Prostate gland (tissue), 2 donors: ENCODE measurements at regions not wholly inside any gene's neighbourhood (a gene's known extent, or its start where the extent isn't known, plus 50 kb on each side); places are given as distances from the start of the nearest gene placed in this dataset.

Experiments
- DNase-seq: peaks from one replicate; pipeline ENCODE4 v3.0.0-alpha.2; 2019; ENCODE audit warnings: low spot score
- H3K27ac ChIP-seq, 2 donors: fragments of 200-600 bp; sonication (generic); 2 replicates each; pipeline ENCODE4 v1.5.1; 2017 to 2019
- H3K27me3 ChIP-seq: fragments of 200-600 bp; sonication (generic); replicated peaks from 2 replicates; pipeline ENCODE4 v1.5.1; 2019; ENCODE audit not compliant: insufficient read depth
- H3K36me3 ChIP-seq, 2 donors: fragments of 200-600 bp; sonication (generic); 1 replicate in 1 of 2; 2 replicates in 1 of 2; pipeline versions ENCODE4 v1.5.1 to v1.8.1; 2017 to 2019
- H3K4me1 ChIP-seq: fragments of 200-600 bp; sonication (generic); replicated peaks from 2 replicates; pipeline ENCODE4 v1.5.1; 2019
- H3K4me3 ChIP-seq, 2 donors: fragments of 200-600 bp; sonication (generic); 2 replicates each; pipeline ENCODE4 v1.5.1; 2017 to 2019
- H3K9me3 ChIP-seq: fragments of 200-600 bp; sonication (generic); 2 replicates; pipeline ENCODE4 v1.5.1; 2017
- POLR2A ChIP-seq: fragments of 450-650 bp; IDR thresholded peaks from one replicate; pipeline ENCODE4 v1.6.1; 2016; ENCODE audit warnings: antibody characterized with exemption, mild to moderate bottlenecking
- POLR2AphosphoS5 ChIP-seq: sonication (generic); formaldehyde crosslinking; IDR thresholded peaks from one replicate; pipeline ENCODE4 v1.6.1; 2017; ENCODE audit warnings: antibody characterized with exemption
- WGBS: methylation state at CpG from one replicate; pipeline ENCODE4 v1.1.5; 2018; 5-methylcytosine and 5-hydroxymethylcytosine counted together
- intact Hi-C: fragments of 100-400 bp; cut with DNase I; formaldehyde crosslinking; loops from one replicate; pipeline ENCODE4 v1.14.2; 2022
- TF ChIP-seq, protein P1 (sequence below), 4 experiments: fragments of 200-600 bp in 2 of 4; fragments of 450-650 bp in 2 of 4; sonication (generic) in 2 of 4; IDR thresholded peaks; 1 replicate in 3 of 4; 2 replicates in 1 of 4; pipeline ENCODE4 v1.5.1; 2016 to 2019; ENCODE audit warnings: antibody characterized with exemption in 4 of 4, mild to moderate bottlenecking in 2 of 4, moderate library complexity in 2 of 4

- H3K4me1 ChIP-seq = no peaks in the 10 kb centered on the region
- no peaks in the 10 kb centered on the region for H3K36me3 ChIP-seq
- no peak overlapping the region for H3K27ac ChIP-seq
- intact Hi-C loops = no loop called here
- no peaks in the 10 kb centered on the region for H3K27me3 ChIP-seq
- TF ChIP-seq, protein P1, sequence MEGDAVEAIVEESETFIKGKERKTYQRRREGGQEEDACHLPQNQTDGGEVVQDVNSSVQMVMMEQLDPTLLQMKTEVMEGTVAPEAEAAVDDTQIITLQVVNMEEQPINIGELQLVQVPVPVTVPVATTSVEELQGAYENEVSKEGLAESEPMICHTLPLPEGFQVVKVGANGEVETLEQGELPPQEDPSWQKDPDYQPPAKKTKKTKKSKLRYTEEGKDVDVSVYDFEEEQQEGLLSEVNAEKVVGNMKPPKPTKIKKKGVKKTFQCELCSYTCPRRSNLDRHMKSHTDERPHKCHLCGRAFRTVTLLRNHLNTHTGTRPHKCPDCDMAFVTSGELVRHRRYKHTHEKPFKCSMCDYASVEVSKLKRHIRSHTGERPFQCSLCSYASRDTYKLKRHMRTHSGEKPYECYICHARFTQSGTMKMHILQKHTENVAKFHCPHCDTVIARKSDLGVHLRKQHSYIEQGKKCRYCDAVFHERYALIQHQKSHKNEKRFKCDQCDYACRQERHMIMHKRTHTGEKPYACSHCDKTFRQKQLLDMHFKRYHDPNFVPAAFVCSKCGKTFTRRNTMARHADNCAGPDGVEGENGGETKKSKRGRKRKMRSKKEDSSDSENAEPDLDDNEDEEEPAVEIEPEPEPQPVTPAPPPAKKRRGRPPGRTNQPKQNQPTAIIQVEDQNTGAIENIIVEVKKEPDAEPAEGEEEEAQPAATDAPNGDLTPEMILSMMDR (IDR thresholded peaks at IDR 0.05) = no peak
- no peak for TF ChIP-seq POLR2A
- H3K9me3 ChIP-seq = no peaks in the 10 kb centered on the region
- H3K4me3 ChIP-seq = no peak overlapping the region
- DNase-seq = no peak
- WGBS = 79% methylated on average over 7 of the region's 7 CpGs
Measured at GRCh38 chr17:72387487-72387886, 266.7 kb downstream of the SOX9 start.

DNA sequence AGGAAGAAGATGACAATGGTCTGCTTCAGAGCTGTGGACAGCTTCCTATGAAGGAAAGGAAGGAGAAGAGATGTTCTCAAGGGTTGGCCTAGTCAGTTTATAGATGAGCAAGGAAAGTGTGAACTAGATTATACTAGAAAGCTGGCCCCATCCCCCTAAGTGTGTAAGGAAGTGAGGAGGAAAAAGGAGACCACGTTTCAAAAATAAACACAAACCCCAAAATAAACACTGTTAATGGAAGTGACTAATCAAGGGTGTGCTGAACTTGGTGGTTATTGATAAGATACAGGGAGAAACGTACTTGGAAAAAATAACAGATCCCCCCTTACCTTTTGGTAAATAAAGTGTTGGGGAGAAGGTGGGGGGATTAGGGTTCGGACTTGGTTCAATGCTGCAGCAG is 267.1 kb downstream of the SOX9 start:
- Histone ChIP-seq H3K4me3 (no peak overlapping the region), H3K4me1 (no peaks in the 10 kb centered on the region), H3K36me3 (no peaks in the 10 kb centered on the region), H3K27me3 (no peaks in the 10 kb centered on the region), H3K27ac (no peak overlapping the region), H3K9me3 (no peaks in the 10 kb centered on the region)
- no peak for DNase-seq
- WGBS = 55% methylated on average over 3 of the region's 3 CpGs
- TF ChIP-seq POLR2A = no peak
- no peak for TF ChIP-seq POLR2AphosphoS5
- TF ChIP-seq, protein P1 (IDR thresholded peaks at IDR 0.05) = no peak
- intact Hi-C loops = no loop called here

- no peaks in the 10 kb centered on the region for H3K27me3 ChIP-seq
- no peak for DNase-seq
- H3K4me3 ChIP-seq = no peak overlapping the region
- TF ChIP-seq POLR2A (no peak), POLR2AphosphoS5 (no peak)
- TF ChIP-seq, protein P1 (IDR thresholded peaks at IDR 0.05) = no peak
- 89% methylated on average over 10 of the region's 10 CpGs for WGBS
- H3K36me3 ChIP-seq = no peaks in the 10 kb centered on the region
- no peak overlapping the region for H3K27ac ChIP-seq
- intact Hi-C loops = no loop called here
- no peaks in the 10 kb centered on the region for H3K4me1 ChIP-seq
- no peaks in the 10 kb centered on the region for H3K9me3 ChIP-seq
Measured at GRCh38 chr17:72388765-72389473, 268.1 kb downstream of the SOX9 start.

GRCh38 chr17:72390675-72391508 is 270.1 kb downstream of the SOX9 start:
- DNase-seq = no peak
- H3K27ac ChIP-seq = no peak overlapping the region
- H3K9me3 ChIP-seq = no peaks in the 10 kb centered on the region
- 52% methylated on average over 3 of the region's 3 CpGs for WGBS
- H3K27me3 ChIP-seq = no peaks in the 10 kb centered on the region
- H3K4me3 ChIP-seq = no peak overlapping the region
- H3K4me1 ChIP-seq = peaks cover 7% of the 10 kb centered on the region
- no peaks in the 10 kb centered on the region for H3K36me3 ChIP-seq
- intact Hi-C loops = loop anchor here (10.0 kb wide), 1 partner anchor 54 kb away; no protein-coding TSS in a partner anchor
- TF ChIP-seq, protein P1 (IDR thresholded peaks at IDR 0.05) = no peak
- TF ChIP-seq POLR2AphosphoS5 (no peak), POLR2A (no peak)
